RWPE1 (cell line): ENCODE measurements at regions not wholly inside any gene's neighbourhood (a gene's known extent, or its start where the extent isn't known, plus 50 kb on each side); places are given as distances from the start of the nearest gene placed in this dataset.

Experiments
- CTCF ChIA-PET: fragments of 350-600 bp; sonication (Branson Sonifier 250); formaldehyde crosslinking; extraction: SDS; loops from one replicate; lab custom pipeline; 2021; lab: Yijun Ruan, JAX
- POLR2A ChIA-PET: fragments of 400-600 bp; formaldehyde crosslinking; extraction: SDS; loops from one replicate; lab custom pipeline; 2020; ENCODE audit warnings: antibody characterized with exemption; ENCODE audit not compliant: low non-redundant PET; lab: Yijun Ruan, JAX
- DNase-seq: peaks from one replicate; pipeline ENCODE4 v3.0.0; 2012; ENCODE audit warnings: low spot score
- H3K27ac ChIP-seq: fragments of 450-650 bp; 2 replicates; pipeline ENCODE4 v1.5.1; 2017
- CTCF ChIP-seq: fragments of 450-650 bp; conservative IDR thresholded peaks from 2 replicates; pipeline ENCODE4 v1.5.1; 2017; ENCODE audit warnings: low read depth, mild to moderate bottlenecking

DNA sequence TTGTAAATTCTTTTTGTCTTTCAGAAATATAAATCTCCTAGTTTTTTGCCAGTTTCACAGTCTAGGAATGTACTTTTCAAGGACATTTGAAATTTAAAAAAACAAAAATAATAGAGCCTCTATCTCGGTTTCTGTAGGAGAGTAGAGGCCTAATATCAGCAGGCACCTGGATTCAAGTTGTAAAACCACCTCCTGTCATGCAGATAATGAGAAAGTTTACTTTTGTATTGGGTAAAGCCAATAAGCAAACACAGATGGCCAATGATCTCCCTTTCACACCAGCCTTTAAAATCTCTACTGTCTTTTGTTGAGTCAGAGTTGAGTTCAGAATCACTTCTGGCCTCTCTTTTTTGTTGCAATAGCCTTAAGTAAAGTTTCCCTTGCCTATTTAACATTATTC is 1499.9 kb downstream of the PCDH18 start:
- ChIA-PET POLR2A (no interaction called here), CTCF (no interaction called here)
- no peak for TF ChIP-seq CTCF
- no peak overlapping the region for H3K27ac ChIP-seq
- DNase-seq = no peak

DNA sequence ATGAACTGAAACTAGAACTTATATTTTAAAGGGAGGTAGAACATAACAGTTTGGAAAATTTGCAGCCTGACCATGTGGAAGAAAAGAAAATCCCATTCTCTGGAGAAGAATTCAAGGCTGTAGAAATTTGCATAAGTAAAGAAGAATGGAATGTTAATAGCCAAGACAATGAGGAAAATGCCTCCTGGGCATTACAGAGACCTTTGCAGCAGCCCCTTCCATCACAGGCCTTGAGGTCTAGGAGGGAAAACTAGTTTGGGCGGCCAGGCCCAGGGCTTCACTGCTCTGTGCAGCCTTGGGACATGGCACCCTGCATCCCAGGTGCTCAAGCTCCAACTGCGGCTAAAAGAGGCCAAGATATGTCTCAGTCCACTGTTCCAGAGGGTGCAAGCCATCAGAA is 1506.8 kb downstream of the PCDH18 start:
- DNase-seq = no peak
- ChIA-PET POLR2A (no interaction called here), CTCF (no interaction called here)
- no peak for TF ChIP-seq CTCF
- no peak overlapping the region for H3K27ac ChIP-seq

DNA sequence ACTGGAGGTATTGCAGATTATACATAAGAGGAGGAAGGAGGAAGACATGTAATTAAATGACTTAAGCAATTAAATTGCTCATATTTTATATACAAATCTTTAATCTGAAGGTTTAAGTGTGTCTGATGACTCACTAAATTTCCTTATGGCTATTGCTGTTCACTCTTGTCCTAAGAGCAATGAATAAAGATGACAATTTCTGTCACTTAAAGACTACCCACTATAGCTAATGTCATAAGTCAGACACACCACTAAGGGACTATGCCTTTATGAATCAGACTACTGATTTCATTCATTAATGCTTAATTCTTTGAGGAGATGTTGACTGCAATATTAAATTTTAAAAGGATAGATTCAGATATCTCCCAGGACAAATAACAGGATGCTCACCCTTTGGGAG is 1514.7 kb downstream of the PCDH18 start:
- POLR2A ChIA-PET = no interaction called here
- DNase-seq = no peak
- TF ChIP-seq CTCF = no peak
- CTCF ChIA-PET = no interaction called here
- no peak overlapping the region for H3K27ac ChIP-seq

DNA sequence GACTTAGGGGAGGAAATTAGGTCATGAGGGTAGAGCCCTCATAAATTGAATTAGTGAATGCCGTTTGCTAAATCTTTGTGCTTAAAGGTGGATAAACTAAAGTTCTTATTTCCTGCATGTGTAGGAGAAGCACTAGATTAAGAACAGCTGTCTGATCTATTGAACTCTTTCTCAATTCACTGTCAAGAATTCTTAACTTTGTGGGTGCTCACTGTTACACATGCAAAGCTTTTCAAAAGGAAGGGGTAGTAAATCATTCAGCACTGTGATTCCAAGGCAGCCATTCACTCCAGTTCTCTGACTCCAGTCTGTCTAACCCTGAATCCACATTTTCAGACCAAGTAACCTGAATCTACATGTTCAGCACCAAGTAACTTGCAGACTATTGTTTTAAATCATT is 1520.1 kb downstream of the PCDH18 start:
- CTCF ChIA-PET = no interaction called here
- POLR2A ChIA-PET = no interaction called here
- no peak for DNase-seq
- no peak for TF ChIP-seq CTCF
- H3K27ac ChIP-seq = no peak overlapping the region

- H3K27ac ChIP-seq = no peak overlapping the region
- DNase-seq = no peak
- POLR2A ChIA-PET = no interaction called here
- CTCF ChIA-PET = interaction anchor here (0.6 kb wide), 1 partner anchor 814 kb away, joined by 3 read pairs; no protein-coding TSS in a partner anchor
- TF ChIP-seq CTCF = no peak
Observed at GRCh38 chr4:136009258-136009832, 1522.9 kb downstream of the PCDH18 start.

DNA sequence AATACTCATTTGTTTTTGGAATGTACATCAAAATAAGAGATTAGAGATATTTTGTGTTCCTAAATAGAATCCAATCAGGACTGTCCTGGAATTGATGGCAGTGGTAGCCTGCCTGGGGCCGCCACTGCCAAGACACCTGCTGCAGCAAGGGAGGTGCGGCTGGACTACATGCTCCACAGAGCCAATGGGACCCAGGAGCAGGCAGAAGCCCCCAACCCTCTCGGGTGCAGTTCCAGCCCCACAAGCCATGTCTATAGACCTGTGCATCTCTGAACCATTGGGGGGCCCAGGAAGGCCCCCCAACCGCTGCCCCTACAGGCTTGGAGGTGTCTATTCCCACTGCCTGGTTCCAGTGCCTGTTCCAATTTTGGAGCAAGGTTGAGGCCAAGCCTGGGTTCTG is 1524.3 kb downstream of the PCDH18 start:
- POLR2A ChIA-PET = no interaction called here
- no peak for TF ChIP-seq CTCF
- H3K27ac ChIP-seq = no peak overlapping the region
- DNase-seq = no peak
- CTCF ChIA-PET = no interaction called here
